GM03348 (cell line): ENCODE measurements at regions not wholly inside any gene's neighbourhood (a gene's known extent, or its start where the extent isn't known, plus 50 kb on each side); places are given as distances from the start of the nearest gene placed in this dataset.
"Not testable (repeated sequence)": the region's sequence is repeated elsewhere in the genome, so short reads cannot be mapped to it uniquely, and the experiment has no call there.

Source experiments
- DNase-seq: peaks from one replicate; pipeline ENCODE4 v3.0.0; 2012; ENCODE audit warnings: low spot score

DNA sequence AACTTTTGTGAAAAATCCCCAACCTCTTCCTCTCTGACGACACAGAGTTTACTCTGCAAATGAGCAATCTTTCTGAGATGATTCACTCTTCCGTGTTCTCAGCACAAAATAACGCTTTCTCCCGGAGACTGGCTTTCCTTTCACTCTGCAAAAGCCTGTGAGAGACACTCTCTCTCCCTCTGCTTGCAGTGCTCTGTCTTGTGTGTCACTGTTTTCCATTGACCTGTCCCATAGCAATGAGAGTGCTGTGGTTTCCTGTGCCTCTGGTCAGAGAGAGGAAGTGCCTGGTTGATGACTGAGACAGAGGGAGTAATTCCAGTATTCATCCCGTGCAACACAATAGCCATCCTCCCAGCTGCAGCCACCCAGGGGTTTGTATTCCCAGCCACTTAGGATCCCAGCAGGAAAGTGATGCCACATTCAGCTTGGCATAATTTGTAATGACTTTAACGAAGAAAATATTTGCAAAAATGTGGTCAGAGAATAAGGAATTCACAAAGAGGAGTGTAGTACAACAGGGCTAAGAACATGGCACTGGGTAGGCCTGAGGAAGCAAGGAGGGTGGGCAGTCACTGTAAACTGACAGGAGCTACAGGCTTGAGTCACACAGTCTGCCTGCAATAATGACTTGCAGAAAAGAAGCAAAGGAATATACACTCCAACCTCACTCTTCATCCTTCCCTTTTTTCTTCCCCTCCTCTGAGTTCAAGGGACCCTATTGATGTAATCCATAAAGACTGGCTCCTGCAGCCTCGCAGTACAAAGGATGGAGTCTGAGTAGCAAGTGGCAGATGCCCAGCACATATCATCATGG is 463.5 kb upstream of the RGMB start:
- DNase-seq = peak; percentile 80

DNA sequence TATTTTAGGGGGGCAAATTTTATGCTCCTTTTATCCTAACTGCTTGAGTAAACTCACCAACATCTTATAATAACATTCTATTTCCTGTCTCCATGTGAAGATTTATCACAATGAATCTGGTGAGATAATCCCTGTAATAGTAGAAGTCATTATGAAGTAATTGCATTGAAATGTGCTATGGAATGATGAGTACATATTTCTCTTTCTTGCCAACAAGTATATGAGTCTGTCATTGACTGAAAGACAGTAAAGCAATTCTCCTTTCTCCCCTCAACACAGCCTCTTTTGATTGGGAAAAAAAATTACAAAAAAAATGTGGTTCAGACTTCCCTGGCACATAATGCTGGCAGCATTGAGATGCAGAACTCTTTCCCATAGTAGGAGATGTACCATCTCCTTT is 459.2 kb upstream of the RGMB start:
- DNase-seq = peak; percentile 65

- DNase-seq = no peak
These were observed 455.1 kb upstream of the RGMB start for GRCh38 chr5:98318386-98318785.

- DNase-seq = no peak
These were observed 454.0 kb upstream of the RGMB start for GRCh38 chr5:98319299-98320011.

GRCh38 chr5:98320343-98320742 is 453.1 kb upstream of the RGMB start:
- no peak for DNase-seq

DNA sequence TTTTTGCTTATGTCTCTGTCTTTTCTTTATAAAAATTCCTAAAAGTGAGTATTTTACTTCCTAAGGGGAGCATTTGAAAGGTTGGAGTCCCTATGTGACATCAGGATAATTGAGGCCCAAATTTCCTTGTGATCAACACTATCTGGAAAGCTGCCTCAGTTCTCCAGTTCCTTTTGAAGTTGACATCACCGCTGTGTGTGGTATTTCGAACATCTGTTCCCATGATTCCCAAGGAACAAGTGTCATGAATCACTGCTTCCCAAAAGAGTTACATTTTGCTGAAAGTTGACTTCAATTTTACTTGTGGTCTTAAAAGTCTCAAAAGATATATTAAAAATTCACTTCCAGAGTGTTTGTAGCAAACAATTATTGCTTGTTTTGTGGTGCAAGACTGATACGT is 452.1 kb upstream of the RGMB start:
- DNase-seq = no peak

GRCh38 chr5:98325187-98325586 is 448.3 kb upstream of the RGMB start:
- not testable (repeated sequence) for DNase-seq

GRCh38 chr5:98328015-98328414 is 445.4 kb upstream of the RGMB start:
- DNase-seq = no peak

DNA sequence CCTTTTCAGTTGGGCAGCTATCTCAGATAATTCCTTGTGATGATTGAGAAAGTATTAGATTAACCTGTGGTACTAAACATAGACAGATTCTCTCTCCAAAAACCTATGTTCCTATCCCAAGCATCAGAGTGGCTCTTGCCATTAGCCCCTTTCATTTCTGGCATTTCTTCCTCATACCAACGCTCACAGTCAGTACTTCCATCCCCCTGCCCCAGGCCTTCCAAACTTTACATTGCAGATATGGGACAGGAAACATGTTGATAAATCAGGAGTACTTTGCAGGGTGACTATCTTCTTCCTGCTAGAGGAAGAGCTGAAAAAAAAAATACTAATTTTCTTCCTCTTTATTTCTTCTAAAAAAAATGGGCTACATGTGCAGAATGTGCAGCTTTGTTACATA is 442.6 kb upstream of the RGMB start:
- no peak for DNase-seq

DNA sequence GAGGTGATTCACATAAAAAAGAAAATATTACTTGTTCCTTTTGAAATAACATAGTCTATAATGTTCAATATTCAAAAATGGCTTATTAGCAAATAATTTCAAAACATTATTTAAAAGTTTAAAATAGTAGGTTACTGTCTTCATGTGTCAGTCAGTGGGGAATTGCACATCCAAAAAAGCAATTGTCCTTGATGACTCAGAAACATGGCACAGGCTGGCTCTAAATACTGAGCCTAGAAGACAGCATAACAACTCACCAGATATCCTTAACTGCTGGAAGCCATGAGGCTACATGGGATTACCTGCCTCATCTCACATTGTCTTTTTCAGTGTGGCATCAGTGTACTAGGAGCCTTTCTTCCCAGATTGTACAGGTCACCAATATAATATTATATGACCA is 439.5 kb upstream of the RGMB start:
- DNase-seq = no peak

- no peak for DNase-seq
These were observed 438.5 kb upstream of the RGMB start for GRCh38 chr5:98334946-98335345.

- DNase-seq = no peak
These were observed 434.2 kb upstream of the RGMB start for GRCh38 chr5:98339141-98339848.

DNA sequence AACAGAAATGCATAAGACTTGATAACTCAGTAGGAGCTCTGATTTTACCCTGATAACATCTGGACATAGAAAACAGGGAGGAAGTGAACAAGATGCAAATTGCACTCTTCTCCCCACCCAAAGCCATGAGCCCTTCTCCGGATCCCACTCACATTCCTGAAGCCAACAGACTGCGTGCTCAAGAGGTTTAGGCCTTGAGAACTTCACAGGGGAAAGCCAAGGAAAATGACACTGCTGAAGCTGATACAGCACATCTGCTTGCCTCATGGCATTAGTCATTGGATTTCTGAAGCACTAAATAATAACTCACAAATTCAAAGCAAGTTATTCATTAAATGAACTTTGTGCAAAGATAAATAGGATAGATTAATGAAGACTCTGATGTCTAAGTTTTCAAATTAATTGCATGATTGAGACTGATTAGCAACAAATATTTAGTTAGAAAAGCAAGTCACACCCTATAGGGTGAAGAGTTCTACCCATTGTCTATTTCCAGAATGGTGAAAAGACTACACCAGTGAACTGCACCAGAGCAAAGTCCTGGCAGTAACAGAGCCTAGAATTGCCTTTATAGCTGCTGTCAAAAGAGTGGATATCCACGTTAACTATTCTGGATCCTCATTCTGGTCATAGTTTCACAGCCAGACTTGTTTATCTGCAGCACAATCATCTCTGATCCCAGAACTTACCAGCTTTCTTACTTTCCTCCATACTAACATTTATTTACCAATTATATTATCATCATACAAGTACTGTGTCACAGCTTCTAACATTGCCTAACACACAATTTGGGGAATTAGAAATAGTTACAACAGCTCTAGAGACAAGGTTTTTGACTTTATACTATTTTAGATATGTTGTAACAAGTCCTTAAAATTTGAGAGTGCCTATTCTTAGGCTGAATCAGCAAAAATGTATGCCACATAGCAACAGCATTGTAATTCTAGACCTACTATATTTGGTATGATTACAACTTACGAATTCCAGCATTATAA is 432.1 kb upstream of the RGMB start:
- DNase-seq = peak; percentile 86

- DNase-seq = not testable (repeated sequence)
These were observed 430.4 kb upstream of the RGMB start for GRCh38 chr5:98342958-98343660.

DNA sequence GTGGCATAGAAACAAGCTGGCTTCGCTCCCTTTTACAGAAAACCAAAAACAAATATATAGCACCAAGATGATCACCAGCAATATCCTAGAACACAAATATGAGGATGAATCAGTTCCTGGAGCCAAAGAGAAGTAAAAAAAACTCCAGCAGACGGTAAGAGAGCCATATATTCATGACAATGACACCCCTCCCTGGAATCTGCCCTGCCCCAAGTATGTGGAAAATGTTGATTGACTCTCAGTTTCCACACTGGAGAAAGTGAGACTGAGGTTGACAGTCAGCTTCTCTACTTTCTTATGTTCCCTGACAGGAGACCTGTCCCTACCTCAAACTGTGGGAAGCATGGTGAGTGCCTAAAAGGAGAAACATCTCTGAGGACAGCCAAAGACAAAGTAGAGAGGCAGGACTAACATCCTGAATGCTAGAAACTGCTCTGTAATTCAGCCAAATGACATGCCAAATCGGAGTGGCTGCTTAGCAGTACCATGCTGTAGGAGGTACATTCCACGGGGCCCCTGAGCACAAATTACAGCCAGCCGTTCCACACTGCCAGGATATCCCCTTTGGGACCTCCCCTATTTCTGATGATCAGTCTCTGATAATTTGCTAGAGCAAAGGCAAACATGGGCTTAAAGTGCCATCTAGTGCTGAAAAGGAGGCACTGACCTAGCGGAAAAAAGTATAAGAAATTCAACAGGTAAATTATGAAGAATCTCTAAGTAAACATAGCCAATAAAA is 424.0 kb upstream of the RGMB start:
- DNase-seq = peak; percentile 52

DNA sequence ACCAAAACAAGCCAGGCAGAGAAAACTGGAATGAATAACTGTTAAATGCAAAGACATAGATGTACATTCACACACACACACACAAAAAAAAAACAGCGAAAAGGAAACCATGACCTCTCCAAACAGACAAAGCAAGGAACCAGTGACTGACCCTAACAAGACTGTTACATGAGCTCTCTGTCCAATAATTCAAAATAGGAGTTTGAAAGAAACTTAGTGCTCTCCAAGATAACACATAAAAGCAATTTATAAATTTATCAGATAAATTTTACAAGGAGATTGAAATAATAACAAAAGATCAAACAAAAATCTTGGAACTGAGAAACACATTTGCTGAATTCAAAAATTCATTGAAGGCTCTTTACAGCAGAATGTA is 423.5 kb upstream of the RGMB start:
- DNase-seq = no peak

DNA sequence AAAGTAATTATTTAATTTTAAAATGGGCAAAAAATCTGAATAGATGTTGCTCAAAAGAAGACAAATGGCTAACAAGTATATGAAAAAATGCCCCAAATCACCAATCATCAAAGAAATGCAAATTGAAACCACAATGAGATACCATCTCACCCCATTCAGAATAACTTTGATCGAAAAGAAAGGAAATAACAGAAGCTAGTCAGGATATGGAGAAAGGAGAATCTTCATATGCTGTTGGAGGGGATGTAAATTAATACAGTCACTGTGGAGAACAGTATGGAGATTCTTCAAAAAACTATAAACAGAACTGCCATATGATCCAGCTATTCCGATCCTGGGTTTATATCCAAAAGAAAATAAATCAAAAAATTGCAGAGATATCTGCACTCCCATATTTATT is 418.5 kb upstream of the RGMB start:
- no peak for DNase-seq

- no peak for DNase-seq
These were observed 412.9 kb upstream of the RGMB start for GRCh38 chr5:98360548-98360947.

- DNase-seq = no peak
These were observed 410.3 kb upstream of the RGMB start for GRCh38 chr5:98363157-98363556.

DNA sequence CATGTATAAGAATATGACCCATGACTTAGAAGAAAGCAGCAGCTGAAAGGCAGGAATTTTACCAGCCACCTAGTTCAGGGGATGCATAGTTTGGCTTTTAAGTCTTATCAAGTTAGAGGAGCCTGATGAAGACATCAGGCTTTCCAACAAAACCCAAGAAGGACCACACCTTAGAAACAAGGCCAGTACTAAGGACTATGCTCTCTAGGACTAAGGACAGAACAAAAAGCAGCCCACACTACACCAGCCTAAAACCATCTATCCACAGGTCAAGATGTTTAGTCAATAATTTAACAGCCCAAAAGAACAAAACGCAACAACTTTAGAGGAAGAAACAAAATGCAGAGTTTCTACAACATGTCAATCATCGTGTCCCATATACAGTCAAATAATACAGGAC is 408.9 kb upstream of the RGMB start:
- no peak for DNase-seq
